Gastrocnemius medialis (tissue), 4 donors: ENCODE measurements at regions not wholly inside any gene's neighbourhood (a gene's known extent, or its start where the extent isn't known, plus 50 kb on each side); places are given as distances from the start of the nearest gene placed in this dataset.

Experiments used
- ATAC-seq, 2 donors: fragments of 150-250 bp; one replicate each; pipeline ENCODE4 v1.9.1; 2016
- DNase-seq, 2 donors: peaks; one replicate each; pipeline ENCODE4 v3.0.0-alpha.2; 2019
- H3K27ac ChIP-seq, 4 donors: fragments of 200-600 bp; sonication (generic); 1 replicate in 1 of 4; 2 replicates in 3 of 4; pipeline ENCODE4 v1.5.1; 2016 to 2018; ENCODE audit warnings: mild to moderate bottlenecking in 2 of 4, moderate library complexity in 1 of 4
- H3K27me3 ChIP-seq, 3 donors: fragments of 200-600 bp; sonication (generic) in 2 of 3; 1 replicate in 1 of 3; 2 replicates in 2 of 3; pipeline versions ENCODE4 v1.5.1 to v1.6.0; 2016 to 2019; ENCODE audit warnings: mild to moderate bottlenecking in 1 of 3, moderate library complexity in 1 of 3
- H3K36me3 ChIP-seq, 2 donors: fragments of 200-600 bp; sonication (generic) in 1 of 2; one replicate each; pipeline ENCODE4 v1.5.1; 2017 to 2018
- H3K4me1 ChIP-seq, 2 donors: fragments of 200-600 bp; sonication (generic) in 1 of 2; one replicate each; pipeline ENCODE4 v1.5.1; 2016 to 2017; ENCODE audit warnings: mild to moderate bottlenecking in 2 of 2
- H3K4me3 ChIP-seq, 4 donors: fragments of 200-600 bp; sonication (generic) in 3 of 4; 1 replicate in 1 of 4; 2 replicates in 3 of 4; pipeline ENCODE4 v1.5.1; 2016 to 2019; ENCODE audit warnings: mild to moderate bottlenecking in 2 of 4
- H3K9me3 ChIP-seq, 3 donors: fragments of 200-600 bp; sonication (generic) in 2 of 3; 1 replicate in 1 of 3; 2 replicates in 2 of 3; pipeline ENCODE4 v1.5.1; 2016 to 2019
- POLR2A ChIP-seq, 2 donors: fragments of 450-650 bp; IDR thresholded peaks; one replicate each; pipeline ENCODE4 v1.6.1; 2017; ENCODE audit warnings: antibody characterized with exemption in 2 of 2, mild to moderate bottlenecking in 2 of 2, moderate library complexity in 2 of 2
- in situ Hi-C, 4 donors: fragments of 200-750 bp; cut with MboI; loops; one replicate each; pipeline versions ENCODE4 v1.15.0 to v1.8.0; 2017; ENCODE audit warnings: low sequenced_read_pairs in 4 of 4
- intact Hi-C: fragments of 100-400 bp; cut with DNase I; formaldehyde crosslinking; loops from one replicate; pipeline ENCODE4 v1.15.1; 2023; ENCODE audit warnings: low total_unique reads
- TF ChIP-seq, protein P1 (sequence below), 5 experiments: fragments of 450-650 bp in 3 of 5; fragments of 200-600 bp in 2 of 5; sonication (generic) in 2 of 5; IDR thresholded peaks in 4 of 5; conservative IDR thresholded peaks in 1 of 5; 1 replicate in 4 of 5; 2 replicates in 1 of 5; pipeline ENCODE4 v1.5.1; 2016 to 2019; ENCODE audit warnings: antibody characterized with exemption in 5 of 5, mild to moderate bottlenecking in 3 of 5, moderate library complexity in 3 of 5

DNA sequence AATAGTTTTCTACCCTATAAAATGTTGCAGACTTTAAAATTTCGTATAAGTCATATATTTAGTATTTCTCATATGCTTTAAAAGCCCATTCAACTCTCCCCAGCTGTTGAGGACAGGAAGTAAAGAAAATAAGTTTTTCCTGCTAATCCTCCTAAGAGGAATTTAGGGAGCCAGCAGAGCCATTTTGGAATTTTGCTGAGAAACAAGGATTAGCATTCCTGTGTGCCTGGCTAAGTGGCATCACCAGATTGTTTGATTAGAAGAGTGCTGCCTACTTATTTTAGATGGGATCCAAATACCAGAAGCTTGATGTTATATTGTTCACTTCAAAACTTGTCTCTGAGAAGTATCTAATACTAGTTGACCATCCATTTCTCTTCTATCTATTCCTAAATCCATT is 131.2 kb upstream of the HHIP start:
- in situ Hi-C loops: no loop called here
- no peaks in the 10 kb centered on the region for H3K4me1 ChIP-seq
- no peaks in the 10 kb centered on the region for H3K36me3 ChIP-seq
- no peaks in the 10 kb centered on the region for H3K27me3 ChIP-seq
- DNase-seq (no peak), ATAC-seq (no peak)
- H3K4me3 ChIP-seq: no peak overlapping the region
- H3K27ac ChIP-seq: no peak overlapping the region
- H3K9me3 ChIP-seq: no peaks in the 10 kb centered on the region
- TF ChIP-seq, protein P1, sequence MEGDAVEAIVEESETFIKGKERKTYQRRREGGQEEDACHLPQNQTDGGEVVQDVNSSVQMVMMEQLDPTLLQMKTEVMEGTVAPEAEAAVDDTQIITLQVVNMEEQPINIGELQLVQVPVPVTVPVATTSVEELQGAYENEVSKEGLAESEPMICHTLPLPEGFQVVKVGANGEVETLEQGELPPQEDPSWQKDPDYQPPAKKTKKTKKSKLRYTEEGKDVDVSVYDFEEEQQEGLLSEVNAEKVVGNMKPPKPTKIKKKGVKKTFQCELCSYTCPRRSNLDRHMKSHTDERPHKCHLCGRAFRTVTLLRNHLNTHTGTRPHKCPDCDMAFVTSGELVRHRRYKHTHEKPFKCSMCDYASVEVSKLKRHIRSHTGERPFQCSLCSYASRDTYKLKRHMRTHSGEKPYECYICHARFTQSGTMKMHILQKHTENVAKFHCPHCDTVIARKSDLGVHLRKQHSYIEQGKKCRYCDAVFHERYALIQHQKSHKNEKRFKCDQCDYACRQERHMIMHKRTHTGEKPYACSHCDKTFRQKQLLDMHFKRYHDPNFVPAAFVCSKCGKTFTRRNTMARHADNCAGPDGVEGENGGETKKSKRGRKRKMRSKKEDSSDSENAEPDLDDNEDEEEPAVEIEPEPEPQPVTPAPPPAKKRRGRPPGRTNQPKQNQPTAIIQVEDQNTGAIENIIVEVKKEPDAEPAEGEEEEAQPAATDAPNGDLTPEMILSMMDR (IDR thresholded peaks at IDR 0.05 in 4 of 5, conservative IDR thresholded peaks at IDR 0.05 in 1 of 5): no peak
- no peak for TF ChIP-seq POLR2A (IDR thresholded peaks at IDR 0.05)
- intact Hi-C loops: no loop called here

DNA sequence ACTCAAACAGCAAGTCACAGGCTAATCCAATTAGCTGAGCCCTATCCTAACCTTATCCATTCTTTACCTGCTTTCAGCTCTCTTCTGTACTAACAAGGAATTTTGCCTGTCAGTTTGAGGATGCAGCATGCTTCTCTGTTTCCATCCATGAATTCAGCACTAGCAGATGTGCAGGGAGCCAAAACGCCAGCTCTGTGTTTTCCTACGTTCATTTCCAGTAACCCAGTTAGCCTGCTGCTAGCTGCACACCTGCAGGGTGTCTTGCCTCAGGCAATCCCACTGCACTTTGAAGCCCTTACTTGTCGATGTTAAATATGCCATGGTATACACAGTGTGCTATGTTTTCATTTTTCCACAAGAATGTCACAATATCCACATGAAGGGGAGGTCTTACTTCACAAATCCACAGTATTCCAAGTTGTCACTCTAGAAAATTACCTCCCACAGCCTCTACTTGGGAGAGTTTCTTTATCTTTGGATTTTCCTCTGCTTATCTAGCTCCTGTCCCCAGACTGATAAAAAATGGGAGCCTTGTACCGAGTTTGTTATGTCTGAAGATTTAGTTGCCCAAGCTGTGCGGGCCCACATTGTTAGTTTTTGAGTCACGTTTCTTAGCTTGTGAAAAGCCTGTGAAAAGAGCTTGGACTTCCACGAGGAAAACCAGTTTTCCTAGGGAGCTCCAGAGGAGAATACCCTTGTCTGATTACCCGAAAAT is 127.6 kb upstream of the HHIP start:
- TF ChIP-seq POLR2A (IDR thresholded peaks at IDR 0.05): no peak
- TF ChIP-seq, protein P1 (IDR thresholded peaks at IDR 0.05 in 4 of 5, conservative IDR thresholded peaks at IDR 0.05 in 1 of 5): no peak
- no peaks in the 10 kb centered on the region for H3K9me3 ChIP-seq
- H3K27ac ChIP-seq: no peak overlapping the region
- H3K27me3 ChIP-seq: no peaks in the 10 kb centered on the region
- DNase-seq (no peak), ATAC-seq (no peak)
- no peak overlapping the region for H3K4me3 ChIP-seq
- H3K36me3 ChIP-seq: no peaks in the 10 kb centered on the region
- in situ Hi-C loops: no loop called here
- intact Hi-C loops: no loop called here
- no peaks in the 10 kb centered on the region for H3K4me1 ChIP-seq

DNA sequence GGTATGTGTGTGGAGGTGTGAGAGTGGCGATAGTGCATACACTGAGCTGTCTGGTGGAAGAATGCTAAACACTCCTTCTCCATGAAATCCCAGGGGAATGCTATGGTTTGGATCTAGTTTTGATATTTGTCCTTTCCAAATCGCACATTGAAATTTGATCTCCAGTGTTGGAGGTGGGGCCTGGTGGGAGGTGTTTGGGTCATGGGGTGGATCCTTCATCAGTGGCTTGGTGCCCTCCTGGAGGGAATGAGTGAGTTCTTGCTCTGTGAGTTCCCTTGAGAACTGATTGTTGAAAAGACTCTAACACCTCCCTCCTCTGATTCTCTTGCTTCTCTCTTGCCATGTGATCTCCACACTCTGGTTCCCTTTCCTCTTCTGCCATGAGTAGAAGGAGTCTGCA is 114.1 kb upstream of the HHIP start:
- H3K9me3 ChIP-seq: no peaks in the 10 kb centered on the region
- H3K27me3 ChIP-seq: no peaks in the 10 kb centered on the region
- intact Hi-C loops (no loop called here), in situ Hi-C loops (no loop called here)
- TF ChIP-seq, protein P1 (IDR thresholded peaks at IDR 0.05 in 4 of 5, conservative IDR thresholded peaks at IDR 0.05 in 1 of 5): no peak
- TF ChIP-seq POLR2A (IDR thresholded peaks at IDR 0.05): no peak
- H3K4me1 ChIP-seq: no peaks in the 10 kb centered on the region
- no peak overlapping the region for H3K27ac ChIP-seq
- H3K4me3 ChIP-seq: no peak overlapping the region
- H3K36me3 ChIP-seq: no peaks in the 10 kb centered on the region
- DNase-seq (no peak), ATAC-seq (no peak)

DNA sequence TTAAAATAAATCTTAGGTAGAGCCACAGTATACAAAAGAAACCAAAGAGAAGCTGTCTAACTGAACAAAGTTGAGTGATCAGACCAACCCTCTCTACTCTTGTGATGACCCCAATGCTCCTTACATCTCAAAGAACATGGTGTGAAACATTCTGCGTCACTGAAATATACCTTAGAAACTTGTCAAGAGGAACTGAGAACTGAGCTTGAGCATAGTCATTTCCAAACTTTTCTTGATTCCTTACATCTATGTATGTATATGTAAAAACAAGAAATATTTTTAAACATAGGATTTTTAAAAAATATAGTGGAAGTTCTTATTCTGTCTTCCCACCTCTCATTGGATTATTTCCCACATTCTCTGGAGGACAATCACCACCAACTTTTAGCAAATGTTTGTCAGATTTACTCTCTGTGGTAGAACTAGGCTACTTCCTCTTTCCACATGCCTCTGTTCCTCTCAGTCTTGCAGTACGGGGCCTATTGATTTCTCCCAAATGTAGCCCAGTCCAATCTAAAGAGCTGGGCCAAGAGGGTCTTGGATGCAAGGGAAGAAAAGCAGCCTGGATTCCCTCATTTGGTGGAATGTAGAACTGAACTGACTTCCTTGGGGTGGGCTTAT is 98.2 kb upstream of the HHIP start:
- intact Hi-C loops: no loop called here
- DNase-seq (no peak), ATAC-seq (no peak)
- Histone ChIP-seq H3K27ac (no peak overlapping the region), H3K9me3 (no peaks in the 10 kb centered on the region), H3K27me3 (no peaks in the 10 kb centered on the region), H3K36me3 (no peaks in the 10 kb centered on the region), H3K4me3 (no peak overlapping the region), H3K4me1 (no peaks in the 10 kb centered on the region)
- in situ Hi-C loops: no loop called here
- TF ChIP-seq POLR2A (IDR thresholded peaks at IDR 0.05): no peak
- TF ChIP-seq, protein P1 (IDR thresholded peaks at IDR 0.05 in 4 of 5, conservative IDR thresholded peaks at IDR 0.05 in 1 of 5): no peak
